Chondrocyte (in vitro differentiated cells): ENCODE measurements at regions not wholly inside any gene's neighbourhood (a gene's known extent, or its start where the extent isn't known, plus 50 kb on each side); places are given as distances from the start of the nearest gene placed in this dataset.
"Not testable (repeated sequence)": the region's sequence is repeated elsewhere in the genome, so short reads cannot be mapped to it uniquely, and the experiment has no call there.

ENCODE experiments used
- DNase-seq: peaks from one replicate; pipeline ENCODE4 v3.0.0; 2021; ENCODE audit warnings: mixed read lengths, low spot score
- H3K27ac Mint-ChIP-seq: one replicate; pipeline ENCODE4 v1.8.0; 2021; ENCODE audit warnings: mild to moderate bottlenecking, moderate library complexity, mixed read lengths; ENCODE audit not compliant: unreplicated experiment
- H3K27me3 Mint-ChIP-seq: 2 replicates; pipeline ENCODE4 v1.8.0; 2021; ENCODE audit warnings: low read depth, mixed read lengths
- H3K36me3 Mint-ChIP-seq: 2 replicates; pipeline ENCODE4 v1.8.0; 2021; ENCODE audit warnings: low read depth, mixed read lengths
- H3K4me1 Mint-ChIP-seq: 2 replicates; pipeline ENCODE4 v1.8.0; 2021; ENCODE audit warnings: low read depth, mild to moderate bottlenecking, mixed read lengths
- H3K4me3 Mint-ChIP-seq: one replicate; pipeline ENCODE4 v1.8.0; 2021; ENCODE audit warnings: mild to moderate bottlenecking, moderate library complexity, mixed read lengths; ENCODE audit not compliant: unreplicated experiment
- H3K9me3 Mint-ChIP-seq: 2 replicates; pipeline ENCODE4 v1.8.0; 2021; ENCODE audit warnings: low read depth, mixed read lengths
- CTCF ChIP-seq: fragments of 200-600 bp; sonication (generic); IDR thresholded peaks from 2 replicates; pipeline ENCODE4 v1.5.0; 2021; ENCODE audit warnings: antibody characterized with exemption, mild to moderate bottlenecking, moderate library complexity

GRCh38 chr11:81301166-81301830 is 1432.4 kb downstream of the FAM181B start:
- no peaks in the 10 kb centered on the region for H3K4me1 Mint-ChIP-seq
- H3K27ac Mint-ChIP-seq = no peak overlapping the region
- no peaks in the 10 kb centered on the region for H3K27me3 Mint-ChIP-seq
- no peak for DNase-seq
- no peaks in the 10 kb centered on the region for H3K9me3 Mint-ChIP-seq
- H3K4me3 Mint-ChIP-seq = no peak overlapping the region
- TF ChIP-seq CTCF = no peak
- H3K36me3 Mint-ChIP-seq = no peaks in the 10 kb centered on the region

GRCh38 chr11:81286959-81287358 is 1446.7 kb downstream of the FAM181B start:
- H3K4me1 Mint-ChIP-seq = no peaks in the 10 kb centered on the region
- peaks cover 25% of the 10 kb centered on the region for H3K9me3 Mint-ChIP-seq
- H3K27ac Mint-ChIP-seq = no peak overlapping the region
- H3K36me3 Mint-ChIP-seq = peaks cover 2% of the 10 kb centered on the region
- no peaks in the 10 kb centered on the region for H3K27me3 Mint-ChIP-seq
- no peak overlapping the region for H3K4me3 Mint-ChIP-seq
- no peak for TF ChIP-seq CTCF
- DNase-seq = no peak

GRCh38 chr11:81286550-81286949 is 1447.1 kb downstream of the FAM181B start:
- no peak for DNase-seq
- H3K4me3 Mint-ChIP-seq = no peak overlapping the region
- H3K9me3 Mint-ChIP-seq = peaks cover 25% of the 10 kb centered on the region
- H3K27ac Mint-ChIP-seq = no peak overlapping the region
- H3K4me1 Mint-ChIP-seq = no peaks in the 10 kb centered on the region
- H3K36me3 Mint-ChIP-seq = peaks cover 2% of the 10 kb centered on the region
- no peaks in the 10 kb centered on the region for H3K27me3 Mint-ChIP-seq
- no peak for TF ChIP-seq CTCF

GRCh38 chr11:81280228-81280627 is 1453.4 kb downstream of the FAM181B start:
- not testable (repeated sequence) for H3K36me3 Mint-ChIP-seq, DNase-seq, H3K27ac Mint-ChIP-seq, H3K27me3 Mint-ChIP-seq, H3K4me3 Mint-ChIP-seq, H3K4me1 Mint-ChIP-seq
- H3K9me3 Mint-ChIP-seq = peaks cover 22% of the 10 kb centered on the region

GRCh38 chr11:81278991-81279390 is 1454.7 kb downstream of the FAM181B start:
- Mint-ChIP-seq H3K36me3 (no peaks in the 10 kb centered on the region), H3K4me1 (no peaks in the 10 kb centered on the region), H3K9me3 (peaks cover 14% of the 10 kb centered on the region), H3K27me3 (no peaks in the 10 kb centered on the region), H3K4me3 (no peak overlapping the region), H3K27ac (no peak overlapping the region)
- no peak for DNase-seq
- TF ChIP-seq CTCF = no peak

GRCh38 chr11:81270686-81271085 is 1463.0 kb downstream of the FAM181B start:
- no peak for TF ChIP-seq CTCF
- Mint-ChIP-seq H3K36me3 (no peaks in the 10 kb centered on the region), H3K9me3 (no peaks in the 10 kb centered on the region), H3K4me3 (no peak overlapping the region), H3K27ac (no peak overlapping the region), H3K4me1 (no peaks in the 10 kb centered on the region), H3K27me3 (peaks cover 7% of the 10 kb centered on the region)
- no peak for DNase-seq
